ENCODE measurements at regions not wholly inside any gene's neighbourhood (a gene's known extent, or its start where the extent isn't known, plus 50 kb on each side); places are given as distances from the start of the nearest gene placed in this dataset.

DNA sequence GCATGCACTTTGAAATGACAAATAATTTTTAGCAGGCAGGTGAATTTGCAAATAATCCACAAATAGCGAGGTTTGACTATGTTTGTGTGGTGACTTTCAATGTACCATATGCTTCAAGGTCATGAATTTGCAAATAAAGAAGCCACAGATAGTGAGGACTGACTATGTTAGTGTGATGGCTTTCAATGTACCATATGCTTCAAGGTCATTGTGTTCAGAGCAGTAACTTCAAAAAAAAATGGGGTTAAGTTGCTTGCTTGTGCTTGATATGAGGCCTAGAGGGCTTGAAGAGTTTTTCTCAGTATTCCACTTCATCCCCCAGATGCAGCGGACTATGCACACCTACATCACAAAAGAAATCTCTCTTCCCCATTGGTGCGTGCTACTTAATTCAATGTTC is 602.9 kb upstream of the LRRTM4 start:
- no peak for TF ChIP-seq ZNF232 (CRISPR knock-in tag; IDR thresholded peaks at IDR 0.05)
- TF ChIP-seq, protein P1, sequence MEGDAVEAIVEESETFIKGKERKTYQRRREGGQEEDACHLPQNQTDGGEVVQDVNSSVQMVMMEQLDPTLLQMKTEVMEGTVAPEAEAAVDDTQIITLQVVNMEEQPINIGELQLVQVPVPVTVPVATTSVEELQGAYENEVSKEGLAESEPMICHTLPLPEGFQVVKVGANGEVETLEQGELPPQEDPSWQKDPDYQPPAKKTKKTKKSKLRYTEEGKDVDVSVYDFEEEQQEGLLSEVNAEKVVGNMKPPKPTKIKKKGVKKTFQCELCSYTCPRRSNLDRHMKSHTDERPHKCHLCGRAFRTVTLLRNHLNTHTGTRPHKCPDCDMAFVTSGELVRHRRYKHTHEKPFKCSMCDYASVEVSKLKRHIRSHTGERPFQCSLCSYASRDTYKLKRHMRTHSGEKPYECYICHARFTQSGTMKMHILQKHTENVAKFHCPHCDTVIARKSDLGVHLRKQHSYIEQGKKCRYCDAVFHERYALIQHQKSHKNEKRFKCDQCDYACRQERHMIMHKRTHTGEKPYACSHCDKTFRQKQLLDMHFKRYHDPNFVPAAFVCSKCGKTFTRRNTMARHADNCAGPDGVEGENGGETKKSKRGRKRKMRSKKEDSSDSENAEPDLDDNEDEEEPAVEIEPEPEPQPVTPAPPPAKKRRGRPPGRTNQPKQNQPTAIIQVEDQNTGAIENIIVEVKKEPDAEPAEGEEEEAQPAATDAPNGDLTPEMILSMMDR (IDR thresholded peaks at IDR 0.05) = no peak
- TF ChIP-seq ESRRA (CRISPR knock-in tag; IDR thresholded peaks at IDR 0.05; ENCODE audit: borderline replicate concordance) = no peak
- no peak for TF ChIP-seq JUN (CRISPR knock-in tag; IDR thresholded peaks at IDR 0.05)
